ENCODE measurements at regions not wholly inside any gene's neighbourhood (a gene's known extent, or its start where the extent isn't known, plus 50 kb on each side); places are given as distances from the start of the nearest gene placed in this dataset.
"Not testable (repeated sequence)": the region's sequence is repeated elsewhere in the genome, so short reads cannot be mapped to it uniquely, and the experiment has no call there.

GRCh38 chr2:39996653-39997080, 217.6 kb upstream of the THUMPD2 start:
- DNase-seq, result no peak

- DNase-seq, result no peak
Observed at GRCh38 chr2:39995005-39995737, 216.1 kb upstream of the THUMPD2 start.

GRCh38 chr2:39994151-39994550, 215.1 kb upstream of the THUMPD2 start:
- no peak for DNase-seq

DNA sequence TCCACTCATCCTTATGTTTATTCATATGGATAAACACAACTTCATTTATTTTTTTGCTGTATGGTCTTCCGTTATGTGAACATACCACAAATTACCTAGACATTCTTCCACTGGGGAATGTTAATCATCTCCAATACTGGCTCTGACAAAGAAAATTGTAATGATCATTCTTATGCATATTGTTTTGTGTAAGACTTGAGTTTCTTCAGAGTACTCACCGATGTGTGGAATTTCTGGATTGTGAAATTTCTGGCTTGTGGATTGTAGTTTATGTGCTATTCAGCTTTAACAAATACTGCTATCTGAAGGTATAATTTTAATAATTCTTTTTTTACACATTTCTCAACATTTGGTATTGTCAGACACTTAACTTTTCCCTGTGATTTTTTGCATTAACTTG, 212.2 kb upstream of the THUMPD2 start:
- no peak for DNase-seq

- no peak for DNase-seq
Observed at GRCh38 chr2:39990335-39990900, 211.4 kb upstream of the THUMPD2 start.

DNA sequence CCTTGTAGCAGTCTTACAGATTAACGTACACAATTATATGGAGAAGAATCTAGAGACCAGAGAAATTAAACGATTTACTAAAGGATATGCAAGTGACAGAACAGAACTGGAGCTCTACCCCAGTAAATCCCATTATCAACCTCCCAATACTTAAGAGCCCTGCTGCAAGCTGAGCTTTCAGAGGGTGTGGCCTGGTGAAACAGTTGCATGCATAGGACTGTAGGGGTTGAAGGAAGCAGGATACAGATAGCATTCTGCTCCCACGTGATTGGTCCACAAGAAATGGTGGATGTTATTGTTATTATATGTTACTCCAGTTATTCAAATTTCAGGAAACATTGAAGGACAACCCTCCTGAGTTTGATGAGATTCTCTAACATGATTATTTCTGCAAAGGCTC, 210.8 kb upstream of the THUMPD2 start:
- no peak for DNase-seq

DNA sequence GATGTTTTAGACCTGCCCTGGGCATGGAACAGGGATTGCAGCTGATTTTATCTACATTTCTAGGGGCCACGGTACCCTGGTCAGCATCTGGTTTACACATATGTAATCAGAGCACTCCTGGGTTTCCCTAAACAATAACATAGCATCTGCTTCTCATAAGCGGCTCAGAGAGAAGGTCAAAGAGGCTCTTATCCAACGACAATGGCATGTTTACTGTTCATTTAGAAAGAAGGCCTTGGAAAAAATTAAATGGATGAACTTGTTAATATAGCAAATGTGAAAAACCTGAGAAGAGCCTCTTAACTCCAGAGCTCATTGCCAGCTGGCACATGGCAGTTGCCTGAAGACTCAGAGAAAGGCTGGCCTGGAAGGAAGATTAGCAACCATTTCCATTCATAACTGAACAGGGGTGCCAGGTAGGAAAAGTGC, 202.8 kb upstream of the THUMPD2 start:
- no peak for DNase-seq

GRCh38 chr2:39975476-39976020, 196.5 kb upstream of the THUMPD2 start:
- DNase-seq, result no peak

DNA sequence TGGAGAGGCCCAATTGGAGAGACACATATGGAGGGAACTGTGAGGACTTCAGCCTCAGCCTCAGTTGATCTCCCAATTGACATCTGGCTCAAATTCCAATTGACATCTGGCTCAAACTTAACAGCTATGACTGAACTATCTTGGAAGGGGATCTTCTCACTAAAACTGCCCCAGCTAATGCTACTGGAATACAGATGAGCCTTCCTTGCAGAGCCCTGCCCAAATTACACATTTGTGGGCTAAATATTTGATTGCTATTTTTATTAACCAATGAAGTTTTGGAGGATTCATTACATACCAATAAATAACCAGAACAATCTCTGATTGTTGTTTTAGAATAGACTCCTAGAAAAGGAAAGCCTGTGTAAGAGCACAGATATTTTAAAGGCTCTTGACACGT, 189.0 kb upstream of the THUMPD2 start:
- no peak for DNase-seq

DNA sequence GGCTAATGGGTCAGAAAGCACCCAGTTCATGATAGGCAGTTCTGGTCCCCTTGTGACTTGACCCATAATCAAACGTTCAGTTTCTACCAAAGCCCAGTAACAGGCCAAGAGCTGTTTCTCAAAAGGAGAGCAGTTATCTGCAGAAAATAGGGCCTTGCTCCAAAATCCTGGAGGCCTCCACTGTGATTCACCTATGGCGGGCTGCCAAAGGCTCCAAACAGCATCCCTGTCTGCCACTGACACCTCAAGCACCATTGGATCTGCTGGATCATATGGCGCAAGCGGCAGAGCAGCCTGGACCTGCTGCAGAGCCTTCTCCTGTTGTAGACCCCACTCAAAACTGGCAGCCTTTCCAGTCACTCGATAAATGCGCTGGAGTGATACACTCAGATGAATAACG, 181.6 kb upstream of the THUMPD2 start:
- not testable (repeated sequence) for DNase-seq

- no peak for DNase-seq
Observed at GRCh38 chr2:39954346-39954745, 175.3 kb upstream of the THUMPD2 start.

DNA sequence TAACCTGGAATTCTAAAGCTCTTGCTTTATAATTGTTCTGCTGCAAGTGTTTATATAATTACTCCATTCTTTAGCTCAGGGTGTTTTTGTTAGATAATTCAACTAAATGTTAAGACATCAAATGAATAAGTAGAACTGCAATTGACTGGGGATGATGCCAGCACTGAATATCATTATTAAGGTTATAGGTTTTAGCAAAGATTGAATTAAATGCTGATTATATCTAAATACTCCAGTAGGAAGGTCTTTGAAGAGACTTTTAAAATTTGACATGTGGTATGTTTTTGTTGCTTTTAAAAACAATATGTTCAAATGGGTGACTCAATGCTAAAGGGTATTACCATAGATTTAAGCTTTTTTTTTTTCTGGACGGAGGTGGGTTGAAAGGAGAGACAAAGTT, 170.1 kb upstream of the THUMPD2 start:
- DNase-seq, result no peak

DNA sequence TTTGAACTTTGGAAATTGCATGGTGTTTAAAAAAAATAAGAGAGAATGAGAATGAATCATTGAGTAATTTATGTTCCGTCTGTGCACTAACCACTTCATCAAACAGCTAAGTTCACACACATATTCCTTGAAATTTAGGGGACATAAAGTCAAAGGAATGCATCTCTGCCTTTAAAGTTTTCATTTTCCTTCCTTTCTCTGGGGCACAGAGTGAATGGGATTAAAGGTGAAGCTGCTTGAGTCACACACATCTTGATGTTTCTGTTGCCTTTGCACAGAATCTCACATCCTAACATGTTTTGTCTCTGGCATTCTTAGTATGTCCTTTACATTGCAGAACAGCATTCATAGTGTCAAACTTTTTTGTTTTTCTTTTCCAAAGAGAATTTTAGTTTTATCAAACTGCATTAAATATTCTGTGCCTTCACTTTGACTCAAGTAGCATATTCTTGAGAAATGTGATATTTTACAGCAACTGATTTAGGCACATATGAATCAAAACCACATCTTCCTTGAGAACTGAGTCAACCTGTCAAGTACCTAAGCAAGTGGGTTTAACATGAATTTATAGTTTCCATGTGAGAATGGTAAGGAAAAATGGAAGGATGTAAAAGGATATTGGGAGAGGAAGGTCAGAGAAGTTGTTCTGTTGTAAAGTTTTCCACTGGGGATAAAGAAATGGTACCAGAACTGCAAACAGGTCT, 169.1 kb upstream of the THUMPD2 start:
- no peak for DNase-seq

DNA sequence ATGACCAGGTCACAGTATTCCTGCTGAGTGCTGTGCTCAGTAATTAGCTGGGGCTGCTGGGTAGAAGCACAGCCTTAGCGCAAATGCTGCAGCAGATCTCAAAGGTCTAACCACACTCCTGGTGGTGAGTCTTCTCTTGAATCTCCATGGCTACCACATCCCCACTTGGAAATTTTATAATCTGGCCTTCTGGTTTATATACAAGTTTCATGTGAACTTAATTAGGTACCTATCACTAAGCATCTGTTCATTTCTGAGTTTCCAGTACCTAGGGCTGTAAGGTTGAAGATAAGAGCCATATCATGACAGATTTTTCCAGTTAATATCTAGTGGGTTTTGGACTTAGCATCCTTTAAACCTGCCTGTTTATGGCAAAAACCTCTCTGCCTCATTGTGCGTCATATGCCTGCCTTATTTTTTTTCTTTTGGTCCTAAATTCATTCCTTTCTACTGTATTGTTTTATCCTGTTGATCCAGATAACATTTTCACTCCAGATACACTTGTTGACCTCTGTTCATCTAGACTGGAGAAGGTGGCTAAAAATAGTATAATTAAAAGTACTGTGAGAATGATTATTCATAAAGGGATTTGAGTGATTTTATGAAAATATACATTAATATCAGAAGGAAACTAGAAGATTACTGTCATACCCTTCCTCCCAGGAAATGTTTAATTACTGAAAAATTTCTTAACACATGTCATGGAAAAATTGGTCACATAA, 168.4 kb upstream of the THUMPD2 start:
- no peak for DNase-seq

DNA sequence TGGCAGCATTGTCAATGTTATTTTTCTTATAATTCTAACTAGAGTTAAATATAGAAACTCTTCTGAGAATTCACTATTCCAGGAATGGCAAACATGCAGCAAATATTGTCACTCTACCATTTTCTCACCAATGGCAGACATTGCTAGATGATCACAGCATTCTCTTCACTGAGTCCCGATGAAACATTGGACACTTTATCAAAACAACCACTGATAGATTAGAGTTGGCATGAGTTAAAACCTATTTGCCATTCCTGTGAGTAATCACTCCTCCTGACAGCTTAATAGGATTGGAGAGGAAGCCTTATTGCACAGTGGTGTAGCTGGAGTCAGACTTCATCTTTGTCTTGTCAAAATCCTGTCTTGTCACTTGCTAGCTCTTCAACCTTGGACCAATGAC, 163.9 kb upstream of the THUMPD2 start:
- DNase-seq, result no peak

- no peak for DNase-seq
Observed at GRCh38 chr2:39938035-39938835, 159.2 kb upstream of the THUMPD2 start.

DNA sequence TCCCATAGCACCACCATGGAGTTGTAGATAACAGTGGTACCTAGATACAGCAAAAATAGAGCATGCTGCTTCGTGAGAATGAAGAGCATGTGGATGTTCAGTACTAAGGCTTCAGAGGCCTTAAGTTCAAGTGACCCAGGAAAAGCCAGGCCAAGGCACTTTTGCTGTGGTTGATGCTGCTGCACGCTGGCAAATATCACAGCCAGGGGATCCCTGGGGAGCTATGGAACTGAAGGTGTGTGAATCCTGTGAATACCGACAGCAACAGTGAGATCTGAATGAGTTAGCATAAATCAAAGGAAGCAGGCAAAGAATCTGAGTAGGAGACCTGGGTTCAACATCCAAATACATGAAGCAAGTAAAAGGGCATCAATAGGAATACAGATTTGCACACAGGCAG, 158.6 kb upstream of the THUMPD2 start:
- DNase-seq, result no peak

- DNase-seq, result no peak
Observed at GRCh38 chr2:39934851-39935250, 155.8 kb upstream of the THUMPD2 start.

GRCh38 chr2:39933196-39933595, 154.1 kb upstream of the THUMPD2 start:
- DNase-seq, result no peak

GRCh38 chr2:39932198-39932597, 153.1 kb upstream of the THUMPD2 start:
- DNase-seq, result no peak

DNA sequence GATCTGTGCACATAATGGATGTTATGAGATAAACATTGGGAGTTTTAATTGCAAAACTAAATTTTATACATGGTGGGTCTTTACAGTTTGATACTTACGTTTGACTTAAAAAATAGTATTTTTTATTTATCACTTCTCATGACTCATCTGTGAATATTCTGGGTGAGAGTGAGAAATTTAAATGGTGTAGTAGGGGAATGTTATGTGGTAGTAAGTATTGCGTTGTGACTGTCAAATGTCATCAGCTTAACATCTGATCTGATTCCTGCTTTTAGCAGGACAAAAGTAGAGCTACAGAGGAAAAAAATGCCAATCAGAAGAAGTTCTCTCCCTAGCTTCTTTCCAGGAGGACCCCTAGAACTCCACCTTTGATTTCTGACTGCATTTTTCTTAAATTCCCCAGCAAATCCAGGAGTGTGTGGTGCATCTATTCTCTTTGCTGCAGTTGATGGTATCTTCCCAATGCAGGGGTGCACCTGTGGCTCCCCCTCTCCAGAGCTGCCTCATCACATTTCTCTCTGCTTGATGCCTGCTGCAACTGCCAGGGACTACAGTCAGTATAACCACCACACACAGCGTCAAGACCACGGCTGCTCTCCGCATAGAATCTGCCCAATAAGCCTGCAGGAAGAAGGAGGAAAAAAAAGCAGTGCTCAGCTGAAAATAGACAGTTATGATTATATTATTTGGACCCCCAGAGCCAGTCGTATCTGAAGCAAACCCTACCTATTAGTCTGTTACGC, 151.3 kb upstream of the THUMPD2 start:
- DNase-seq, result no peak

DNA sequence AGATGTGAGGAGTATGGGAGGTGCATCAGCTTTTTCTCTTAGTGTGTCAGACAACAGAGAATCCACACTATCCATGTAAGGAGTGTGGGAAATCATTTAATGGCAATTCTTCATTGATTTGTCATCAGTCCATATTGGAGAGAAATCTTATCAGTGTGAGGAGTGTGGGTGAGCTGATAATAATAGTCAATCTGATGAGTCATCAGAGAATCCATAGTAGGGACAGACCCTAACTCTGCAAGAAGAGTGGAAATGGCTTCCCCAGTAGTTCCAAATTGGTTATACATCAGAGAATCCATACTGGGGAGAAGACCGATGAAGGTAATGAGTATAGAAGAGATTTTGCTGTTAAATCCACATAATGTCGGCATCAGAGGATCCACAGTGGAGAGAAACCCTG, 150.5 kb upstream of the THUMPD2 start:
- DNase-seq, result no peak
